SH-SY5Y (cell line): ENCODE measurements at regions not wholly inside any gene's neighbourhood (a gene's known extent, or its start where the extent isn't known, plus 50 kb on each side); places are given as distances from the start of the nearest gene placed in this dataset.
A peak's percentile ranks its signal among the peaks of the same experiment; 100 is the strongest.

Experiments used
- GATA2 ChIP-seq: IDR thresholded peaks from 2 replicates; pipeline ENCODE4 v1.6.1; 2011; ENCODE audit warnings: mild to moderate bottlenecking, low read depth, low read length
- GATA3 ChIP-seq: IDR thresholded peaks from 2 replicates; pipeline ENCODE4 v1.6.1; 2011; ENCODE audit warnings: low read depth, mild to moderate bottlenecking, low read length, moderate library complexity

DNA sequence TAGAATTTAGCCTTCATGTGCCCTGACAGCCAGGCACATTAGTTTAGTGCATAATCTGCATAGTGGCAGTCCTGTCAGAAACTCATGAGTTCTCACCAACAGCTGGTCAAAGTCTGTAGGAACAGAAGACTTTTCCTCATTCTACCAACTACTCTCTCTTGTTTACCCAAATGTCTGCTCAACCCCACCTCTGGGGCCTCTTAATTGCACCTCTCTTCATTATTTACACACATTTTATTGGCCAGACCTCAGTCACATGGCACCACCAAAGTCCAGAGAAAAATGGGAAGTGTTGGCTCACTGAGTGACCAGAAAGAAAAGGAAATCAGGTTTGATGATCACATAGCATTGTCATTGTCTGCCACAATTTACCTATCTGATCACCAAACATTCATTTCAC, 114.6 kb upstream of the PLXNC1 start:
- TF ChIP-seq GATA2 (no peak), GATA3 (no peak)

GRCh38 chr12:94037444-94037843, 110.9 kb upstream of the PLXNC1 start:
- TF ChIP-seq GATA3: no peak
- TF ChIP-seq GATA2: no peak

GRCh38 chr12:94038605-94039004, 109.8 kb upstream of the PLXNC1 start:
- TF ChIP-seq GATA2: no peak
- no peak for TF ChIP-seq GATA3

- TF ChIP-seq GATA2 (no peak), GATA3 (no peak)
Observed at GRCh38 chr12:94039199-94039840, 109.1 kb upstream of the PLXNC1 start.

DNA sequence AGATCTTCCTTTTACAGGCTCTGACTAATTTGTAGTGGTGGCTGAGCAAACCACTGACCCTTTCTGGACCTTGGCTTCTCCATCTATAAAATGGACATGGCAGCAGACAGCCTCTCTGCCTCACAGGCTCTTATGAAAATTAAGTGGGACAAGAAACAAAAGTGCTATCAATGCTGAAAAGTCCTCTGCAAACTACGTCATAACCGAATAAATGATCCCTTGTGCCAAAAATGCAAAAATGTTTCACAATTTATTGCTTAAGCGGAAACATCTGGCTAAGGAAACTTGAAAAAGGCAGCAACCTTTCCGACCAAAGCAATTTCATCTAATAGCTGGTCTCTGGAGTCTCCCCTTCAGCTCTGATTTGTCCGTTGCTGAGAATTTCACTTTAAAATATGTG, 108.5 kb upstream of the PLXNC1 start:
- TF ChIP-seq GATA2 (no peak), GATA3 (no peak)

- TF ChIP-seq GATA3: no peak
- TF ChIP-seq GATA2: peak; percentile 29; the same call in 1 of the 2 replicates
Observed at GRCh38 chr12:94041850-94042249, 106.5 kb upstream of the PLXNC1 start.

DNA sequence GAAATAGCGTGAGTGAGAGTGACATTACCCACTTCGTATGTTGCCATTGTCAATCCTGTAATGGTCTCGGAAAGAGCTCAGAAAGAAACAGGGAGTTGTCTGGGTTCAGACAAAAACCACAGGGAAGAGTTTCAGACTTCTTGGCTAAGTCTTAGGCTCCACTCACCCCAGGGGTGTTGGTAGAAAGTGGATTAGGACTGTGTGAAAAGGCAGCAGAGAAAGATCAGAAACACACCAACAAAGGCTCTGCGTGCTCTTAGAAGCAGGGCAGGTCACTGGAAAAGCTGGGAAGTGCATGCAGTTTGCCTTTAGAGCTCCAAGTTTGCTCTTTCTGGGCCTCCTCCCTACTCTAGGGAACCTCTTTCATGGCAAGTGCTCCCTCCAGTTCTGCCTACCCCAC, 106.1 kb upstream of the PLXNC1 start:
- TF ChIP-seq GATA2 (no peak), GATA3 (no peak)

DNA sequence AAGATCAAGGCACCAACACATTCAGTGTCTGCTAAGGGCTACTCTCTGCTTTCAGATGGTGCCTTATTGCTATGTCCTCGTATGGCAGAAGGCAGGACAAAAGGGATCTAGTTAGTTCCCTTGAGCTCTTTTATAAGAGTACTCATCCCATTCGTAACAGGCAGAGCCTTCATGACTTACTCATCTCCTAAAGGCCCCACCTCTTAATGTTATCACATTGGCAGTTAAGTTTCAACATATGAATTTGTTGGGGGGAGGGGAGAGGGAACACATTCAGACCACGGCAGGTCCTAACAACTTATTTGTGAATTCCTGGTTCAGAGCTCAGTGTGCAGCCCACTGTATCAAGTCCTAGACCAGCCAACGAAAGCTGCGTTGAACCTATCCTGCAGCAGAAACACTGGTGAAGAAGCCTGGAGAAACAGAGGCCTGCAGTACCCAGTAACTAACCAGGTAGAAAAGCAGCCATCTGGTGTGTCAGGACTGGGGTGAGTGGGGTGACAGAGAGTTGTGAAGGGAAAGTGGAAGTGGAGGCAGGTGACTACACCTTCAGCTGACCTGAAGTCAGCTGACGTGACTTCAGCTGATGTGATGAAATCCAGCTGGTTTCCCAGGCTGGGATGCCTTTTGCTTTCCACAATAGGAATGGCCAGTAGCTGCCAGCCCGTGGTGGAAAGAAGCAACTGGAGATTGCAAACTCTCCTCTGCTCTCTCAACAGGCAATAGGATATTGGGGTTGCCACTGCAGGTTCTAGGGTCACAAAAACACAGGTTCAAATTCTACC, 101.6 kb upstream of the PLXNC1 start:
- TF ChIP-seq GATA3 (no peak), GATA2 (no peak)

- TF ChIP-seq GATA2: no peak
- TF ChIP-seq GATA3: no peak
Observed at GRCh38 chr12:94047781-94048567, 100.4 kb upstream of the PLXNC1 start.

DNA sequence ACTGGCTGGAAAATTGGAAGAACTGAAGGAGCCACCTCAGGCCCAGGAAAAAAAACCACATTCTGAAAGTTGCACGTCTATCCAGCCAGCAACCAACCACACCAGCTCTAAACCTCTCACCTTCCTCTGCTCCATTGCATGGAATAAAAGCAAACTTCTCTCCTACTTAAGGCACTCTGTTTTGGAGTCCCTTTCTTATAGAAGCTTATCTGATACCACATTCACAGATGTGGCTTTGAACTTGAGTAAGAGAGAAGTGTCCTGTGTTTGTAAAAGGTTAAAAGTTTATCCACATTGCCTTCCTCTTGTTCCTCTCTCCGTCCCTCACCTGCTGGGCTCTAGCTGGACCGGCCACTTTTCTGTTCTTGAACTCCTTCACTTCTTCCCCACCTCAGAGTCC, 99.6 kb upstream of the PLXNC1 start:
- TF ChIP-seq GATA3 (no peak), GATA2 (no peak)

- TF ChIP-seq GATA3 (no peak), GATA2 (no peak)
Observed at GRCh38 chr12:94049718-94050117, 98.7 kb upstream of the PLXNC1 start.

- TF ChIP-seq GATA3: no peak
- TF ChIP-seq GATA2: no peak
Observed at GRCh38 chr12:94053676-94054075, 94.7 kb upstream of the PLXNC1 start.

GRCh38 chr12:94055528-94055927, 92.8 kb upstream of the PLXNC1 start:
- no peak for TF ChIP-seq GATA2

DNA sequence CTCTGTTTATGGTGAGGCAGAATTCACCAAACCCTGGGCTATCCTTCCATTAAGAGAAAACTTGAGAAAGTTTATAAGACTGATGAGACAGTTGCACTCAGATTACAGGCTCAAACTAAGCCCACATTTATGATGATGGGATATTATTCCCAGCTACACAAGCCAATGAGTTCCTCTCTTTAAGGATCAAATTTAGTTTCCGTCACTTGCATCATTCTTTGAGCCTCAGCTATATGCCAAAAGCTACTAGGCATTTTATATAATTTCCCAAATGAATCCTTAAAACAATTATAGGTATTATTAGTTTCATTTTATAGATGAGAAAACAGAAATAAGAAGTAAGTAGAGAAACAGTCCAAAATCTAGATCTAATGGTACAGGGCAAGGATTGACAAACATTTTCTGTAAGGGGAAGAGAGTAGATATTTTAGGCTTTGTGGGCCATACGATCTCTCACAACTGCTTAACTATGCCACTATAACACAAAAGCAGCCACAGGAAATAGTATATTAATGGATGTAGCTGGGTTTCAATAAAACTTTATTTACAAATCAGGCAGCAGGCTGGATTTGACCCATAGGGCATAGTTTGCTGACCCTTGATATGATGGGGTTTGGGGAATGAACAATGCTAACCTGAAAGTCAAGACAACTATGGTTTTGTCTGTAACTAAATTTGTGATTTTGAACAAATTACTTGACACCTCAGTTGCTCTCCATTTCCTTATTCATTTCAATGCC, 91.8 kb upstream of the PLXNC1 start:
- TF ChIP-seq GATA2 (no peak), GATA3 (no peak)
